Endodermal cell (in vitro differentiated cells): ENCODE measurements at regions not wholly inside any gene's neighbourhood (a gene's known extent, or its start where the extent isn't known, plus 50 kb on each side); places are given as distances from the start of the nearest gene placed in this dataset.

ENCODE experiments used
- DNase-seq: peaks from one replicate; pipeline ENCODE4 v3.0.0-alpha.2; 2017
- H3K27ac ChIP-seq: 2 replicates; pipeline ENCODE4 v1.5.1; 2013; ENCODE audit warnings: mild to moderate bottlenecking, low read depth, low read length, moderate library complexity
- H3K27me3 ChIP-seq: 2 replicates; pipeline ENCODE4 v1.6.1; 2013; ENCODE audit warnings: mild to moderate bottlenecking, low read length, moderate library complexity; ENCODE audit not compliant: insufficient read depth, control insufficient read depth, poor library complexity, severe bottlenecking
- H3K36me3 ChIP-seq: 2 replicates; pipeline ENCODE4 v1.7.0; 2013; ENCODE audit warnings: mild to moderate bottlenecking, low read length, moderate library complexity; ENCODE audit not compliant: control insufficient read depth, insufficient read depth
- H3K4me1 ChIP-seq: one replicate; pipeline ENCODE4 v1.7.0; 2013; ENCODE audit warnings: low read length; ENCODE audit not compliant: control insufficient read depth, insufficient read depth
- H3K4me3 ChIP-seq: 2 replicates; pipeline ENCODE4 v1.5.1; 2013; ENCODE audit warnings: mild to moderate bottlenecking, low read length, moderate library complexity
- H3K9ac ChIP-seq: 2 replicates; pipeline ENCODE4 v1.6.1; 2013; ENCODE audit warnings: mild to moderate bottlenecking, low read length, moderate library complexity; ENCODE audit not compliant: poor library complexity, severe bottlenecking; ENCODE audit errors: extremely low read depth
- H3K9me3 ChIP-seq: 2 replicates; pipeline ENCODE4 v1.6.1; 2013; ENCODE audit warnings: mild to moderate bottlenecking, low read length, moderate library complexity; ENCODE audit not compliant: control insufficient read depth
- H3K27ac Mint-ChIP-seq: 2 replicates; pipeline ENCODE4 v1.8.0; 2020; ENCODE audit warnings: mixed read lengths
- H3K27me3 Mint-ChIP-seq: 2 replicates; pipeline ENCODE4 v1.8.0; 2021; ENCODE audit warnings: mild to moderate bottlenecking, mixed read lengths; ENCODE audit not compliant: insufficient read depth
- H3K36me3 Mint-ChIP-seq: 2 replicates; pipeline ENCODE4 v1.8.0; 2020; ENCODE audit warnings: low read depth, mixed read lengths
- H3K4me1 Mint-ChIP-seq: 2 replicates; pipeline ENCODE4 v1.8.0; 2020; ENCODE audit warnings: mixed read lengths
- H3K4me3 Mint-ChIP-seq: 2 replicates; pipeline ENCODE4 v1.8.0; 2020; ENCODE audit warnings: mild to moderate bottlenecking, moderate library complexity, mixed read lengths
- H3K9me3 Mint-ChIP-seq: 2 replicates; pipeline ENCODE4 v1.8.0; 2020; ENCODE audit warnings: mild to moderate bottlenecking, mixed read lengths
- WGBS, 2 experiments: methylation state at CpG; one replicate each; pipeline versions ENCODE4 v1.1.5 to v1.1.7; 2013; ENCODE audit warnings: missing lambda C conversion rate in 2 of 2, mixed read lengths in 1 of 2; ENCODE audit not compliant: insufficient coverage in 1 of 2, insufficient read length in 1 of 2; 5-methylcytosine and 5-hydroxymethylcytosine counted together
- TF ChIP-seq, protein P1 (sequence below): fragments of 200-600 bp; sonication (generic); conservative IDR thresholded peaks from 2 replicates; pipeline ENCODE4 v1.5.0; 2021; ENCODE audit warnings: antibody characterized with exemption, mild to moderate bottlenecking

GRCh38 chr18:22667616-22668422, 250.1 kb upstream of the CTAGE1 start:
- whole genome bisulfite sequencing, 2 experiments = 90 to 93% methylated on average over 7 to 8 of the region's 8 CpGs
- no peak overlapping the region for H3K9ac ChIP-seq
- TF ChIP-seq, protein P1, sequence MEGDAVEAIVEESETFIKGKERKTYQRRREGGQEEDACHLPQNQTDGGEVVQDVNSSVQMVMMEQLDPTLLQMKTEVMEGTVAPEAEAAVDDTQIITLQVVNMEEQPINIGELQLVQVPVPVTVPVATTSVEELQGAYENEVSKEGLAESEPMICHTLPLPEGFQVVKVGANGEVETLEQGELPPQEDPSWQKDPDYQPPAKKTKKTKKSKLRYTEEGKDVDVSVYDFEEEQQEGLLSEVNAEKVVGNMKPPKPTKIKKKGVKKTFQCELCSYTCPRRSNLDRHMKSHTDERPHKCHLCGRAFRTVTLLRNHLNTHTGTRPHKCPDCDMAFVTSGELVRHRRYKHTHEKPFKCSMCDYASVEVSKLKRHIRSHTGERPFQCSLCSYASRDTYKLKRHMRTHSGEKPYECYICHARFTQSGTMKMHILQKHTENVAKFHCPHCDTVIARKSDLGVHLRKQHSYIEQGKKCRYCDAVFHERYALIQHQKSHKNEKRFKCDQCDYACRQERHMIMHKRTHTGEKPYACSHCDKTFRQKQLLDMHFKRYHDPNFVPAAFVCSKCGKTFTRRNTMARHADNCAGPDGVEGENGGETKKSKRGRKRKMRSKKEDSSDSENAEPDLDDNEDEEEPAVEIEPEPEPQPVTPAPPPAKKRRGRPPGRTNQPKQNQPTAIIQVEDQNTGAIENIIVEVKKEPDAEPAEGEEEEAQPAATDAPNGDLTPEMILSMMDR = no peak
- H3K36me3 ChIP-seq = no peaks in the 10 kb centered on the region
- H3K4me3 Mint-ChIP-seq = no peak overlapping the region
- no peak overlapping the region for H3K27ac ChIP-seq
- H3K4me1 ChIP-seq = no peaks in the 10 kb centered on the region
- no peaks in the 10 kb centered on the region for H3K27me3 ChIP-seq
- peak overlapping the region; percentile 26 for H3K4me3 ChIP-seq
- no peak for DNase-seq
- no peaks in the 10 kb centered on the region for H3K27me3 Mint-ChIP-seq
- no peaks in the 10 kb centered on the region for H3K36me3 Mint-ChIP-seq
- peaks cover 26% of the 10 kb centered on the region for H3K9me3 Mint-ChIP-seq
- no peak overlapping the region for H3K27ac Mint-ChIP-seq
- H3K9me3 ChIP-seq = peaks cover 23% of the 10 kb centered on the region
- peaks cover 12% of the 10 kb centered on the region for H3K4me1 Mint-ChIP-seq

DNA sequence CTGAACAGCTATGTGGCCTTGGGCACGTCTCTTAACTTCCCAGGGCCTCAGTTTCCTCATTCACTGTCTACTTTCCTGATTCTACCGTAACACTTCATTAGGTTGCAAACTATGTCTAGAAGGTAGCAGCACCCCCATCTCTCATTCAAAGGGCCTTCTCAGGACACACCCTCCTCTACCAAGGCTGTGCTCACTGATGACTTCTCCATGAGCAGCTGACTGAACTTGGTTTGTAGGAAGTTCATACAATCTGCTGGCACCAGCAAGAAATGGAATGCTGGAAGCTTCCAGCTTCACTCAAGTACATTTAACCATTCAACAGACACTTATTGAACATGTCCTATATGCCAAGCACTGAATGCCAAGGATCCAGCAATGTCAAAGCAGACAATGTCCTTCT, 250.8 kb upstream of the CTAGE1 start:
- Histone ChIP-seq H3K27me3 (no peaks in the 10 kb centered on the region), H3K9ac (no peak overlapping the region), H3K4me3 (no peak overlapping the region), H3K27ac (no peak overlapping the region), H3K4me1 (no peaks in the 10 kb centered on the region), H3K36me3 (no peaks in the 10 kb centered on the region), H3K9me3 (peaks cover 17% of the 10 kb centered on the region)
- peaks cover 12% of the 10 kb centered on the region for H3K4me1 Mint-ChIP-seq
- H3K9me3 Mint-ChIP-seq = peaks cover 19% of the 10 kb centered on the region
- no peak for DNase-seq
- no peak overlapping the region for H3K4me3 Mint-ChIP-seq
- no peaks in the 10 kb centered on the region for H3K36me3 Mint-ChIP-seq
- H3K27me3 Mint-ChIP-seq = no peaks in the 10 kb centered on the region
- TF ChIP-seq, protein P1 = no peak
- whole genome bisulfite sequencing, 2 experiments = 93 to 100% methylated on average over 1 to 2 of the region's 2 CpGs
- no peak overlapping the region for H3K27ac Mint-ChIP-seq

DNA sequence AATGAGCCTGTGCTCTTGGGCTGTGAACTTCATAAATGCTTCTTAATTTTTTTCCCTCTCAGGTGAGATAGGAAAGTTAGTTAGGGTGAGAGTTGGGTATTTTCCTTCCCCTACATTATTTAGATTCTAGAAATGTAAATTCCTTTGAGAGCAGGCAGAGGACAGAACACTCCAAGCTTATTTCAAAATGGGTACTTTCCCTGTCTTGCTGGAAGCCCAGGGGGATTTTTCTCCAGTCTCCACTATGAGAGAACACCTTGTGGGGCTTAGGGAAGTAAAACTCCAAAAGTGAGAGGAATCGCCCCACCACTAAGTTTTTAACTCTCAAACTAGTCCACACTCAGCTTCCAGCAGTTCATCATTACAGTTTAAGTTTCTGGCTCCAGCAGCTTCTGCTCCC, 253.2 kb upstream of the CTAGE1 start:
- Histone ChIP-seq H3K4me1 (no peaks in the 10 kb centered on the region), H3K27ac (no peak overlapping the region)
- WGBS, 2 experiments = 75 to 80% methylated on average over 1 of the region's 1 CpG

More for the DNA sequence above, 253.2 kb upstream of the CTAGE1 start:
- Histone ChIP-seq H3K36me3 (no peaks in the 10 kb centered on the region), H3K4me3 (no peak overlapping the region), H3K9ac (no peak overlapping the region), H3K9me3 (no peaks in the 10 kb centered on the region), H3K27me3 (no peaks in the 10 kb centered on the region)
- Mint-ChIP-seq H3K36me3 (no peaks in the 10 kb centered on the region), H3K27ac (no peak overlapping the region), H3K4me3 (no peak overlapping the region), H3K27me3 (no peaks in the 10 kb centered on the region), H3K9me3 (no peaks in the 10 kb centered on the region), H3K4me1 (peaks cover 12% of the 10 kb centered on the region)
- no peak for DNase-seq
- TF ChIP-seq, protein P1 = no peak
